Astrocyte (in vitro differentiated cells and primary cell): ENCODE measurements at regions not wholly inside any gene's neighbourhood (a gene's known extent, or its start where the extent isn't known, plus 50 kb on each side); places are given as distances from the start of the nearest gene placed in this dataset.

Experiments used
- DNase-seq: peaks from one replicate; pipeline ENCODE4 v3.0.0-alpha.2; 2010; ENCODE audit warnings: low read depth
- FAIRE-seq: peaks from 2 replicates; lab custom pipeline; 2011; peaks lifted over from hg19 to GRCh38; lab: Jason Lieb, UNC
- H2AFZ ChIP-seq: 2 replicates; pipeline ENCODE4 v1.6.0; 2012; ENCODE audit warnings: low read depth, low read length, inconsistent platforms
- H3K27ac ChIP-seq: 2 replicates; pipeline ENCODE4 v1.5.1; 2011; ENCODE audit warnings: low read depth, low read length, inconsistent platforms
- H3K27me3 ChIP-seq: 2 replicates; pipeline ENCODE4 v1.6.0; 2011; ENCODE audit warnings: low read length, inconsistent platforms; ENCODE audit not compliant: insufficient read depth
- H3K36me3 ChIP-seq: 2 replicates; pipeline ENCODE4 v1.5.1; 2011; ENCODE audit warnings: low read length, inconsistent platforms; ENCODE audit not compliant: insufficient read depth
- H3K4me1 ChIP-seq: 2 replicates; pipeline ENCODE4 v1.5.1; 2011; ENCODE audit warnings: low read length, inconsistent platforms; ENCODE audit not compliant: insufficient read depth
- H3K4me2 ChIP-seq: 2 replicates; pipeline ENCODE4 v1.6.0; 2012; ENCODE audit warnings: low read length, inconsistent platforms
- H3K4me3 ChIP-seq: 2 replicates; pipeline ENCODE4 v1.5.1; 2011; ENCODE audit warnings: low read depth, mild to moderate bottlenecking, low read length, inconsistent platforms; ENCODE audit not compliant: insufficient read depth
- H3K79me2 ChIP-seq: 2 replicates; pipeline ENCODE4 v1.6.0; 2012; ENCODE audit warnings: mild to moderate bottlenecking, low read length, inconsistent platforms; ENCODE audit not compliant: insufficient read depth
- H3K9ac ChIP-seq: 2 replicates; pipeline ENCODE4 v1.6.0; 2012; ENCODE audit warnings: mild to moderate bottlenecking, low read length, inconsistent platforms
- H3K9me3 ChIP-seq: 2 replicates; pipeline ENCODE4 v1.5.1; 2012; ENCODE audit warnings: low read depth, mild to moderate bottlenecking, low read length, inconsistent platforms; ENCODE audit not compliant: insufficient read depth
- H4K20me1 ChIP-seq: 2 replicates; pipeline ENCODE4 v1.6.0; 2012; ENCODE audit warnings: low read length, inconsistent platforms; ENCODE audit not compliant: insufficient read depth
- H3K27ac Mint-ChIP-seq: one replicate; pipeline ENCODE4 v1.8.0; 2021; ENCODE audit warnings: mild to moderate bottlenecking, mixed read lengths; ENCODE audit not compliant: unreplicated experiment
- H3K27me3 Mint-ChIP-seq: one replicate; pipeline ENCODE4 v1.8.0; 2021; ENCODE audit warnings: low read depth, mixed read lengths; ENCODE audit not compliant: unreplicated experiment
- H3K36me3 Mint-ChIP-seq: one replicate; pipeline ENCODE4 v1.8.0; 2021; ENCODE audit warnings: low read depth, mixed read lengths; ENCODE audit not compliant: unreplicated experiment
- H3K4me1 Mint-ChIP-seq: one replicate; pipeline ENCODE4 v1.8.0; 2021; ENCODE audit warnings: low read depth, mixed read lengths; ENCODE audit not compliant: unreplicated experiment
- H3K4me3 Mint-ChIP-seq: one replicate; pipeline ENCODE4 v1.8.0; 2021; ENCODE audit warnings: mild to moderate bottlenecking, moderate library complexity, mixed read lengths; ENCODE audit not compliant: unreplicated experiment
- H3K9me3 Mint-ChIP-seq: one replicate; pipeline ENCODE4 v1.8.0; 2021; ENCODE audit warnings: mild to moderate bottlenecking, mixed read lengths; ENCODE audit not compliant: unreplicated experiment
- CTCF ChIP-seq: IDR thresholded peaks from 2 replicates; pipeline ENCODE4 v1.5.1; 2011; ENCODE audit warnings: low read depth, mild to moderate bottlenecking, inconsistent platforms, low read length, moderate library complexity; ENCODE audit not compliant: insufficient read depth
- EZH2 ChIP-seq: IDR thresholded peaks from 2 replicates; pipeline ENCODE4 v1.6.1; 2012; ENCODE audit warnings: mild to moderate bottlenecking, low read length, inconsistent platforms; ENCODE audit not compliant: insufficient read depth

GRCh38 chr12:92597997-92598396, 104.8 kb upstream of the PLEKHG7 start:
- Histone ChIP-seq H3K27me3 (no peaks in the 10 kb centered on the region), H2AFZ (no peak overlapping the region), H3K36me3 (no peaks in the 10 kb centered on the region), H3K9ac (peak overlapping the region; percentile 0), H3K4me3 (no peak overlapping the region), H3K27ac (peak overlapping the region; percentile 67), H4K20me1 (no peaks in the 10 kb centered on the region), H3K4me2 (peak overlapping the region; percentile 32), H3K4me1 (peaks cover 43% of the 10 kb centered on the region), H3K9me3 (peaks cover 7% of the 10 kb centered on the region), H3K79me2 (no peaks in the 10 kb centered on the region)
- Mint-ChIP-seq H3K4me1 (peaks cover 35% of the 10 kb centered on the region), H3K4me3 (no peak overlapping the region), H3K9me3 (peaks cover 19% of the 10 kb centered on the region), H3K27ac (peak overlapping the region; percentile 5), H3K27me3 (no peaks in the 10 kb centered on the region), H3K36me3 (peaks cover 3% of the 10 kb centered on the region)
- peak; percentile 72 for DNase-seq
- no peak for TF ChIP-seq EZH2
- no peak for TF ChIP-seq CTCF
- FAIRE-seq: no peak

GRCh38 chr12:92597118-92597517, 105.7 kb upstream of the PLEKHG7 start:
- H3K4me1 ChIP-seq: peaks cover 36% of the 10 kb centered on the region
- no peak overlapping the region for H2AFZ ChIP-seq
- no peaks in the 10 kb centered on the region for H3K36me3 ChIP-seq
- peaks cover 7% of the 10 kb centered on the region for H3K9me3 ChIP-seq
- H3K27ac ChIP-seq: peak overlapping the region; percentile 67
- H3K79me2 ChIP-seq: no peaks in the 10 kb centered on the region
- Mint-ChIP-seq H3K27me3 (no peaks in the 10 kb centered on the region), H3K27ac (no peak overlapping the region), H3K9me3 (peaks cover 19% of the 10 kb centered on the region), H3K4me3 (no peak overlapping the region), H3K4me1 (peaks cover 30% of the 10 kb centered on the region), H3K36me3 (peaks cover 3% of the 10 kb centered on the region)
- no peak overlapping the region for H3K4me3 ChIP-seq
- H4K20me1 ChIP-seq: no peaks in the 10 kb centered on the region
- TF ChIP-seq EZH2 (no peak), CTCF (no peak)
- DNase-seq (no peak), FAIRE-seq (no peak)
- H3K27me3 ChIP-seq: no peaks in the 10 kb centered on the region
- peak overlapping the region; percentile 0 for H3K9ac ChIP-seq
- peak overlapping the region; percentile 6 for H3K4me2 ChIP-seq

GRCh38 chr12:92596383-92596782, 106.4 kb upstream of the PLEKHG7 start:
- no peak overlapping the region for H3K4me3 ChIP-seq
- no peaks in the 10 kb centered on the region for H3K27me3 ChIP-seq
- no peaks in the 10 kb centered on the region for H3K27me3 Mint-ChIP-seq
- H3K4me3 Mint-ChIP-seq: no peak overlapping the region
- H4K20me1 ChIP-seq: no peaks in the 10 kb centered on the region
- no peak overlapping the region for H3K27ac Mint-ChIP-seq
- peaks cover 17% of the 10 kb centered on the region for H3K9me3 Mint-ChIP-seq
- peak overlapping the region; percentile 38 for H2AFZ ChIP-seq
- H3K9me3 ChIP-seq: peaks cover 7% of the 10 kb centered on the region
- H3K9ac ChIP-seq: peak overlapping the region; percentile 14
- H3K4me1 ChIP-seq: peaks cover 36% of the 10 kb centered on the region
- H3K27ac ChIP-seq: peak overlapping the region; percentile 51
- peaks cover 3% of the 10 kb centered on the region for H3K36me3 Mint-ChIP-seq
- peaks cover 30% of the 10 kb centered on the region for H3K4me1 Mint-ChIP-seq
- peak overlapping the region; percentile 48 for H3K4me2 ChIP-seq
- peak; percentile 54 for DNase-seq
- H3K79me2 ChIP-seq: no peaks in the 10 kb centered on the region
- TF ChIP-seq EZH2 (no peak), CTCF (no peak)
- no peak for FAIRE-seq
- no peaks in the 10 kb centered on the region for H3K36me3 ChIP-seq
